MCF 10A (cell line): ENCODE measurements at regions not wholly inside any gene's neighbourhood (a gene's known extent, or its start where the extent isn't known, plus 50 kb on each side); places are given as distances from the start of the nearest gene placed in this dataset.

ENCODE experiments used
- BruUV-seq: library from RNA; stranded (reverse); fragments of 400-500 nt; replicated peaks from 2 replicates; lab custom pipeline; 2021; lab: Mats Ljungman, UMichigan
- CTCF ChIA-PET: fragments of 300-600 bp; sonication (Branson Sonifier 250); formaldehyde crosslinking; extraction: SDS; loops from one replicate; lab custom pipeline; 2021; ENCODE audit warnings: antibody characterized with exemption, inconsistent platforms; lab: Yijun Ruan, JAX
- POLR2A ChIA-PET: fragments of 300-600, 350-650 bp; sonication (Branson Sonifier 250); formaldehyde crosslinking; extraction: SDS; loops from one replicate; lab custom pipeline; 2020; ENCODE audit warnings: antibody characterized with exemption, inconsistent platforms; lab: Yijun Ruan, JAX
- DNase-seq: peaks from one replicate; pipeline ENCODE4 v3.0.0-alpha.2; 2018; ENCODE audit not compliant: unreplicated experiment
- H3K27ac Mint-ChIP-seq: one replicate; pipeline ENCODE4 v1.8.0; 2022; ENCODE audit warnings: mild to moderate bottlenecking, low read depth, mixed read lengths; ENCODE audit not compliant: unreplicated experiment
- H3K27me3 Mint-ChIP-seq: one replicate; pipeline ENCODE4 v1.8.0; 2022; ENCODE audit warnings: mixed read lengths; ENCODE audit not compliant: insufficient read depth, unreplicated experiment
- H3K36me3 Mint-ChIP-seq: one replicate; pipeline ENCODE4 v1.8.0; 2022; ENCODE audit warnings: mild to moderate bottlenecking, moderate library complexity, mixed read lengths; ENCODE audit not compliant: insufficient read depth, unreplicated experiment
- H3K4me1 Mint-ChIP-seq: one replicate; pipeline ENCODE4 v1.8.0; 2022; ENCODE audit warnings: mixed read lengths; ENCODE audit not compliant: insufficient read depth, unreplicated experiment
- H3K4me3 Mint-ChIP-seq: one replicate; pipeline ENCODE4 v1.8.0; 2022; ENCODE audit warnings: mild to moderate bottlenecking, moderate library complexity, mixed read lengths; ENCODE audit not compliant: unreplicated experiment
- H3K9me3 Mint-ChIP-seq: one replicate; pipeline ENCODE4 v1.8.0; 2022; ENCODE audit warnings: mixed read lengths; ENCODE audit not compliant: unreplicated experiment
- CTCF ChIP-seq: fragments of 200-600 bp; IDR thresholded peaks from one replicate; pipeline ENCODE4 v1.8.0; 2022; ENCODE audit warnings: antibody characterized with exemption, mild to moderate bottlenecking; ENCODE audit not compliant: unreplicated experiment
- intact Hi-C: fragments of 100-400 bp; cut with micrococcal nuclease; formaldehyde crosslinking; loops from 2 replicates; pipeline ENCODE4 v1.14.1; 2022

- POLR2A ChIA-PET: interaction anchor here (0.6 kb wide), 1 partner anchor 15 kb away, joined by 3 read pairs; no protein-coding TSS in a partner anchor
- DNase-seq: no peak
- no peak overlapping the region for H3K4me3 Mint-ChIP-seq
- H3K9me3 Mint-ChIP-seq: no peaks in the 10 kb centered on the region
- no peak overlapping the region for H3K27ac Mint-ChIP-seq
- CTCF ChIA-PET: no interaction called here
- no TSS peak for BruUV-seq
- no peak for TF ChIP-seq CTCF
- intact Hi-C loops: no loop called here
- H3K4me1 Mint-ChIP-seq: no peaks in the 10 kb centered on the region
- H3K36me3 Mint-ChIP-seq: no peaks in the 10 kb centered on the region
- H3K27me3 Mint-ChIP-seq: no peaks in the 10 kb centered on the region
Observed at GRCh38 chr17:14903854-14904253, 361.3 kb downstream of the PMP22 start.

DNA sequence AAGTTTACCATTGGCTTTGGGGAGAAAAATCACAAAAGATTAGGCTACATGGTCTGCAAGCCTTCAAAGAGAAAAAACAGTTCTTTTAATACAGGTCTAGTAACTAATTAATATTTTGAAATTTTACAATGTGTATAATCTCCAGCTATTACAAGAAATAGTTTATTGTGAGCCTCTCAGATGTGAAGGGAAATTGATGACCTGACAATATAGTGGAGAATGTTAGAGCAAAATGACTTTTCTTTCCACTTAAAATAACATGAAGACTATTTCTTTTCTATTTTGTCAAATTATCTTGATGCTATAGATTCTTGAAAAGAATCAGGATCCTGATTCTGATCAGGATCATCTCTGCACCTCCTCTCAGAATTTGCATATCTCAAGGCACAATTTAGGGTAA lies 362.3 kb downstream of the PMP22 start:
- ChIA-PET CTCF (no interaction called here), POLR2A (interaction anchor here (0.6 kb wide), 1 partner anchor 22 kb away, joined by 3 read pairs; no protein-coding TSS in a partner anchor)
- Mint-ChIP-seq H3K4me3 (no peak overlapping the region), H3K4me1 (no peaks in the 10 kb centered on the region), H3K27me3 (no peaks in the 10 kb centered on the region), H3K9me3 (peaks cover 7% of the 10 kb centered on the region), H3K36me3 (no peaks in the 10 kb centered on the region), H3K27ac (no peak overlapping the region)
- no TSS peak for BruUV-seq
- intact Hi-C loops: no loop called here
- no peak for DNase-seq
- TF ChIP-seq CTCF: no peak

- H3K4me1 Mint-ChIP-seq: no peaks in the 10 kb centered on the region
- no peak for DNase-seq
- no TSS peak for BruUV-seq
- intact Hi-C loops: no loop called here
- POLR2A ChIA-PET: interaction anchor here (0.6 to 0.9 kb wide), 2 partner anchors 13 to 23 kb away, joined by 3 read pairs; no protein-coding TSS in a partner anchor
- H3K27me3 Mint-ChIP-seq: no peaks in the 10 kb centered on the region
- H3K4me3 Mint-ChIP-seq: no peak overlapping the region
- TF ChIP-seq CTCF: no peak
- H3K36me3 Mint-ChIP-seq: no peaks in the 10 kb centered on the region
- no peak overlapping the region for H3K27ac Mint-ChIP-seq
- CTCF ChIA-PET: interaction anchor here (0.6 kb wide), 1 partner anchor 196 kb away, joined by 3 read pairs; no protein-coding TSS in a partner anchor
- peaks cover 12% of the 10 kb centered on the region for H3K9me3 Mint-ChIP-seq
Observed at GRCh38 chr17:14902297-14902696, 362.8 kb downstream of the PMP22 start.

- no peaks in the 10 kb centered on the region for H3K4me1 Mint-ChIP-seq
- no peaks in the 10 kb centered on the region for H3K27me3 Mint-ChIP-seq
- no peak overlapping the region for H3K27ac Mint-ChIP-seq
- CTCF ChIA-PET: interaction anchor here (1.6 kb wide), 1 partner anchor 26 kb away, joined by 6 read pairs; no protein-coding TSS in a partner anchor
- intact Hi-C loops: no loop called here
- POLR2A ChIA-PET: no interaction called here
- no TSS peak for BruUV-seq
- DNase-seq: no peak
- H3K36me3 Mint-ChIP-seq: no peaks in the 10 kb centered on the region
- peaks cover 16% of the 10 kb centered on the region for H3K9me3 Mint-ChIP-seq
- H3K4me3 Mint-ChIP-seq: no peak overlapping the region
- no peak for TF ChIP-seq CTCF
Observed at GRCh38 chr17:14901376-14901775, 363.8 kb downstream of the PMP22 start.
